ENCODE measurements at regions not wholly inside any gene's neighbourhood (a gene's known extent, or its start where the extent isn't known, plus 50 kb on each side); places are given as distances from the start of the nearest gene placed in this dataset.

- TF ChIP-seq CTCF (IDR thresholded peaks at IDR 0.05; ENCODE audit: low read length): no peak
- no peak for TF ChIP-seq EZH2 (IDR thresholded peaks at IDR 0.05; ENCODE audit: borderline replicate concordance, low read length)
Measured at GRCh38 chr16:13338044-13338443, 436.6 kb downstream of the SHISA9 start.
